Stomach (tissue), 8 donors: ENCODE measurements at regions not wholly inside any gene's neighbourhood (a gene's known extent, or its start where the extent isn't known, plus 50 kb on each side); places are given as distances from the start of the nearest gene placed in this dataset.

Source experiments
- DNase-seq, 2 donors: peaks; one replicate each; pipeline versions ENCODE4 v3.0.0 to v3.0.0-alpha.2; 2013 to 2019
- H3K27ac ChIP-seq, 5 donors: fragments of 200-600 bp in 4 of 5; sonication (generic) in 4 of 5; one replicate each; pipeline ENCODE4 v1.5.1; 2013 to 2019; ENCODE audit warnings: mild to moderate bottlenecking in 1 of 5, moderate library complexity in 1 of 5
- H3K27me3 ChIP-seq, 3 donors: fragments of 200-600 bp; sonication (generic); one replicate each; pipeline ENCODE4 v1.5.1; 2017 to 2019; ENCODE audit warnings: mixed run types in 1 of 3
- H3K36me3 ChIP-seq, 4 donors: fragments of 200-600 bp; sonication (generic); 1 replicate in 3 of 4; 2 replicates in 1 of 4; pipeline ENCODE4 v1.5.1; 2016 to 2019
- H3K4me1 ChIP-seq, 4 donors: fragments of 200-600 bp; sonication (generic); one replicate each; pipeline ENCODE4 v1.5.1; 2016 to 2019
- H3K4me3 ChIP-seq, 4 donors: fragments of 200-600 bp; sonication (generic) in 3 of 4; one replicate each; pipeline ENCODE4 v1.5.1; 2016 to 2019; ENCODE audit warnings: mild to moderate bottlenecking in 1 of 4
- H3K9me3 ChIP-seq, 4 donors: fragments of 200-600 bp; sonication (generic); one replicate each; pipeline ENCODE4 v1.5.1; 2016 to 2019
- EP300 ChIP-seq: sonication (generic); formaldehyde crosslinking; IDR thresholded peaks from one replicate; pipeline ENCODE4 v1.6.1; 2017; ENCODE audit warnings: antibody characterized with exemption
- POLR2A ChIP-seq, 4 donors: fragments of 450-650 bp; IDR thresholded peaks; one replicate each; pipeline ENCODE4 v1.6.1; 2016; ENCODE audit warnings: antibody characterized with exemption in 4 of 4, control low read depth in 2 of 4, mild to moderate bottlenecking in 1 of 4, moderate library complexity in 1 of 4
- POLR2AphosphoS5 ChIP-seq, 3 donors: sonication (generic); formaldehyde crosslinking; IDR thresholded peaks; one replicate each; pipeline ENCODE4 v1.6.1; 2016; ENCODE audit warnings: antibody characterized with exemption in 3 of 3
- WGBS, 5 donors: extraction: QIAGEN DNeasy Blood & Tissue Kit in 3 of 5; methylation state at CpG; one replicate each; pipeline versions ENCODE4 v1.1.5 to v1.1.7; 2013 to 2018; 5-methylcytosine and 5-hydroxymethylcytosine counted together
- intact Hi-C: fragments of 100-400 bp; cut with DNase I; formaldehyde crosslinking; loops from one replicate; pipeline ENCODE4 v1.15.1; 2023; ENCODE audit warnings: low total_unique reads
- TF ChIP-seq, protein P1 (sequence below), 7 experiments: fragments of 450-650 bp in 4 of 7; fragments of 200-600 bp in 3 of 7; sonication (generic) in 3 of 7; IDR thresholded peaks; one replicate each; pipeline ENCODE4 v1.5.1; 2016 to 2019; ENCODE audit warnings: antibody characterized with exemption in 7 of 7, control low read depth in 2 of 7, mild to moderate bottlenecking in 1 of 7
- donor health status: healthy with polysubstance abuse.
- donor health status: Bipolar disorder and iron deficiency.
- donor health status: healthy.

DNA sequence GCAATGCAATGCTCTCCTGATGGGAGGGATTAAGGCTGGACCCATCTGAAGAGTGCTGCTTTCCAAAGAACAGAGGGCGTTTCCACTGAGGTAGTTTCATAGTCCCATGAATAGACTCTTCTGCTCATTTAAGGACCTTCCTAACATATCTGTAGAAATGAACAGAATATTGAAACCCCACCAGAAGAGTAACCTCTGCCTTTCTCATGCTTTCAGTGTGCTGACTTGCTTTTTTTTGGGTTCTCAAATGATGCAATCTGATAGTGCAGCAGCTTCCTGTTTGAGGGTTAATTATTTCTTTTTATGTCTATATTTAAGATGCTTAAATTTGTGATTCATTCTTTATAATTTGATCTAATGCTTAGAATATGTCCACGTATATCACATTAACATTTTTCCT is 82.2 kb downstream of the GATA3 start:
- Histone ChIP-seq H3K4me1 (no peaks in the 10 kb centered on the region), H3K36me3 (no peaks in the 10 kb centered on the region), H3K27me3 (peaks cover 0 to 4% (median 0%) of the 10 kb centered on the region in 3 donors), H3K27ac (no peak overlapping the region), H3K4me3 (no peak overlapping the region), H3K9me3 (no peaks in the 10 kb centered on the region)
- TF ChIP-seq POLR2AphosphoS5 (IDR thresholded peaks at IDR 0.05) (no peak), POLR2A (IDR thresholded peaks at IDR 0.05) (no peak), EP300 (no peak)
- TF ChIP-seq, protein P1, sequence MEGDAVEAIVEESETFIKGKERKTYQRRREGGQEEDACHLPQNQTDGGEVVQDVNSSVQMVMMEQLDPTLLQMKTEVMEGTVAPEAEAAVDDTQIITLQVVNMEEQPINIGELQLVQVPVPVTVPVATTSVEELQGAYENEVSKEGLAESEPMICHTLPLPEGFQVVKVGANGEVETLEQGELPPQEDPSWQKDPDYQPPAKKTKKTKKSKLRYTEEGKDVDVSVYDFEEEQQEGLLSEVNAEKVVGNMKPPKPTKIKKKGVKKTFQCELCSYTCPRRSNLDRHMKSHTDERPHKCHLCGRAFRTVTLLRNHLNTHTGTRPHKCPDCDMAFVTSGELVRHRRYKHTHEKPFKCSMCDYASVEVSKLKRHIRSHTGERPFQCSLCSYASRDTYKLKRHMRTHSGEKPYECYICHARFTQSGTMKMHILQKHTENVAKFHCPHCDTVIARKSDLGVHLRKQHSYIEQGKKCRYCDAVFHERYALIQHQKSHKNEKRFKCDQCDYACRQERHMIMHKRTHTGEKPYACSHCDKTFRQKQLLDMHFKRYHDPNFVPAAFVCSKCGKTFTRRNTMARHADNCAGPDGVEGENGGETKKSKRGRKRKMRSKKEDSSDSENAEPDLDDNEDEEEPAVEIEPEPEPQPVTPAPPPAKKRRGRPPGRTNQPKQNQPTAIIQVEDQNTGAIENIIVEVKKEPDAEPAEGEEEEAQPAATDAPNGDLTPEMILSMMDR (IDR thresholded peaks at IDR 0.05) = no peak
- DNase-seq = no peak
- WGBS, 5 donors = 67 to 83% (median 69%) methylated on average over 2 of the region's 2 CpGs
- intact Hi-C loops = no loop called here

DNA sequence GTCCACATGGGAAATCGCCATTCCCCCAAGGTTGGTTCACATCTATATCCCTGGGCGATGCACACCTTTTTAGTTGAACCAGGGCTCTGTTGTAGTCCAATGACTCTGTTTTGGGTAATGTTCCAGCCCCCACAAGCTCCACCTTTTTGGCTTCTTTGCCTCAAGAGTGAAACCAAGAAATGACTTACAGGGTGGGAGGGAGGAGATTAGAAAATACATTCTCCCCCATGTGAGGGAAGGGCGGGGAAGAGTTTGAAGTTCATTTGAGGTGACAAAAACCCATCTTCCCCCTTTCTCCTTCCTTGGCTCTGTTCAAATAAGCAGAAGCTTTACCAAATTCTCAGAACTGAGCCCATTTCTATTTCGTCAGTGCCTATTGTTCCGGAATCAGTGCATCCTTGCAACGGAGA is 82.8 kb downstream of the GATA3 start:
- intact Hi-C loops = no loop called here
- DNase-seq = no peak
- 73 to 85% (median 82%) methylated on average over 6 of the region's 6 CpGs for WGBS, 5 donors
- Histone ChIP-seq H3K27ac (no peak overlapping the region), H3K36me3 (no peaks in the 10 kb centered on the region), H3K27me3 (peaks cover 0 to 4% (median 0%) of the 10 kb centered on the region in 3 donors), H3K4me1 (no peaks in the 10 kb centered on the region), H3K4me3 (no peak overlapping the region), H3K9me3 (no peaks in the 10 kb centered on the region)
- TF ChIP-seq POLR2A (IDR thresholded peaks at IDR 0.05) (no peak), POLR2AphosphoS5 (IDR thresholded peaks at IDR 0.05) (no peak), EP300 (no peak)
- TF ChIP-seq, protein P1 (IDR thresholded peaks at IDR 0.05) = no peak

DNA sequence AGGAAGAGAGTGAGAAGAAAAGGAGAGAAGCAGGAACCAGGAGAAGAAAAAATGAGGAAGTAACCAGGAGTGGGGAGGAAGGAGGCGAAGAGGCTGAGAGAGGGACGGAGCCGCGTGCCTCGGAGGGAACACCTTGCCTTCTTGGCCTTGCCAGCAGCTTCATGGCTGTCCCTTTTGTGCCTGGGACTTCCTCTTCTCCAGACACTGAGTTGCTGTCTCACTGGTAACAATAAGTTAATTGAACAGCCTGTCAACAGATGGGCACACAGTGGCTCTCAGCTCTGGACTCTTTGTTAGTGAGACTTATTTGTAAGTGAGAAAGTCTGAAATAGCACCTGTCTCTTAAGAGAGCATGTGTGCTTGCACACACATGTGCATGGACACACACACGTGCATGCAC is 83.2 kb downstream of the GATA3 start:
- Histone ChIP-seq H3K36me3 (no peaks in the 10 kb centered on the region), H3K4me1 (no peaks in the 10 kb centered on the region), H3K9me3 (no peaks in the 10 kb centered on the region), H3K27me3 (peaks cover 0 to 4% (median 0%) of the 10 kb centered on the region in 3 donors), H3K4me3 (no peak overlapping the region), H3K27ac (no peak overlapping the region)
- intact Hi-C loops = no loop called here
- DNase-seq = no peak
- no peak for TF ChIP-seq POLR2AphosphoS5 (IDR thresholded peaks at IDR 0.05)
- no peak for TF ChIP-seq POLR2A (IDR thresholded peaks at IDR 0.05)
- TF ChIP-seq, protein P1 (IDR thresholded peaks at IDR 0.05) = no peak
- 56 to 84% (median 68%) methylated on average over 6 of the region's 6 CpGs for WGBS, 5 donors

DNA sequence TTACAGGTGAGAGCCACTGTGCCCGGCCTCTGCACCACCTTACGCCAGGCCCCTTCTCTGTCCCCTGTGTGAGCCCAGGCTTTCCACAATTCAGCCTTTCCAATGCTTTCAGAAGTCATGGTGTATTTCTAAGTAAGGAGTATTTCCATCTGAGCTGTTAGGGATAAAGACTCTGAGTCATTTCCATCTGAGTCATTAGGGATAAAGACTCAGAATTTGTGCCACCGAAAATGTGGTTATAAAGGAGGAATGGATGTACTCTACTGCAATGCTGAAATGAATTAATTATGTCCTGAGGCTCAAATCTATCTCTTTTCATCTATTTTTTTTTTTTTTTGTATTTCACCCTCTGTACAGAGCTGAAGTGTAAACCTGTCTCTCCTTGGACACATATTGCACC is 84.0 kb downstream of the GATA3 start:
- H3K36me3 ChIP-seq = no peaks in the 10 kb centered on the region
- no peaks in the 10 kb centered on the region for H3K9me3 ChIP-seq
- intact Hi-C loops = no loop called here
- no peak overlapping the region for H3K27ac ChIP-seq
- 84 to 89% (median 87%) methylated on average over 3 of the region's 3 CpGs for WGBS, 5 donors
- TF ChIP-seq EP300 (no peak), POLR2A (IDR thresholded peaks at IDR 0.05) (no peak), POLR2AphosphoS5 (IDR thresholded peaks at IDR 0.05) (no peak)
- TF ChIP-seq, protein P1 (IDR thresholded peaks at IDR 0.05) = no peak
- H3K27me3 ChIP-seq = peaks cover 0 to 4% (median 0%) of the 10 kb centered on the region in 3 donors
- H3K4me1 ChIP-seq = no peaks in the 10 kb centered on the region
- H3K4me3 ChIP-seq = no peak overlapping the region
- DNase-seq = no peak
